Bronchial epithelial cell (primary cell): ENCODE measurements at regions not wholly inside any gene's neighbourhood (a gene's known extent, or its start where the extent isn't known, plus 50 kb on each side); places are given as distances from the start of the nearest gene placed in this dataset.

Experiments used
- DNase-seq: peaks from one replicate; pipeline ENCODE4 v3.0.0-alpha.2; 2010; ENCODE audit warnings: low read depth
- FAIRE-seq: peaks from 2 replicates; lab custom pipeline; 2011; peaks lifted over from hg19 to GRCh38; lab: Jason Lieb, UNC
- H3K27me3 ChIP-seq: 2 replicates; pipeline ENCODE4 v1.5.1; 2011; ENCODE audit warnings: low read length; ENCODE audit not compliant: control insufficient read depth, insufficient read depth
- H3K36me3 ChIP-seq: 2 replicates; pipeline ENCODE4 v1.5.1; 2011; ENCODE audit warnings: low read length; ENCODE audit not compliant: control insufficient read depth, insufficient read depth
- H3K4me3 ChIP-seq: 2 replicates; pipeline ENCODE4 v1.5.1; 2011; ENCODE audit warnings: mild to moderate bottlenecking, low read depth, low read length, control low read depth
- TF ChIP-seq, protein P1 (sequence below): IDR thresholded peaks from 2 replicates; pipeline ENCODE4 v1.5.1; 2011; ENCODE audit warnings: mild to moderate bottlenecking, moderate library complexity, low read length, control low read depth, inconsistent platforms; ENCODE audit not compliant: insufficient read depth, severe bottlenecking

- no peak overlapping the region for H3K4me3 ChIP-seq
- DNase-seq (no peak), FAIRE-seq (no peak)
- no peaks in the 10 kb centered on the region for H3K27me3 ChIP-seq
- TF ChIP-seq, protein P1, sequence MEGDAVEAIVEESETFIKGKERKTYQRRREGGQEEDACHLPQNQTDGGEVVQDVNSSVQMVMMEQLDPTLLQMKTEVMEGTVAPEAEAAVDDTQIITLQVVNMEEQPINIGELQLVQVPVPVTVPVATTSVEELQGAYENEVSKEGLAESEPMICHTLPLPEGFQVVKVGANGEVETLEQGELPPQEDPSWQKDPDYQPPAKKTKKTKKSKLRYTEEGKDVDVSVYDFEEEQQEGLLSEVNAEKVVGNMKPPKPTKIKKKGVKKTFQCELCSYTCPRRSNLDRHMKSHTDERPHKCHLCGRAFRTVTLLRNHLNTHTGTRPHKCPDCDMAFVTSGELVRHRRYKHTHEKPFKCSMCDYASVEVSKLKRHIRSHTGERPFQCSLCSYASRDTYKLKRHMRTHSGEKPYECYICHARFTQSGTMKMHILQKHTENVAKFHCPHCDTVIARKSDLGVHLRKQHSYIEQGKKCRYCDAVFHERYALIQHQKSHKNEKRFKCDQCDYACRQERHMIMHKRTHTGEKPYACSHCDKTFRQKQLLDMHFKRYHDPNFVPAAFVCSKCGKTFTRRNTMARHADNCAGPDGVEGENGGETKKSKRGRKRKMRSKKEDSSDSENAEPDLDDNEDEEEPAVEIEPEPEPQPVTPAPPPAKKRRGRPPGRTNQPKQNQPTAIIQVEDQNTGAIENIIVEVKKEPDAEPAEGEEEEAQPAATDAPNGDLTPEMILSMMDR = no peak
- no peaks in the 10 kb centered on the region for H3K36me3 ChIP-seq
Measured at GRCh38 chr13:21986602-21987001, 315.7 kb downstream of the FGF9 start.

GRCh38 chr13:21987793-21988192 is 316.9 kb downstream of the FGF9 start:
- DNase-seq (no peak), FAIRE-seq (no peak)
- H3K27me3 ChIP-seq = no peaks in the 10 kb centered on the region
- TF ChIP-seq, protein P1 = no peak
- no peak overlapping the region for H3K4me3 ChIP-seq
- no peaks in the 10 kb centered on the region for H3K36me3 ChIP-seq

GRCh38 chr13:21988624-21989023 is 317.8 kb downstream of the FGF9 start:
- TF ChIP-seq, protein P1 = no peak
- peak; percentile 58 for FAIRE-seq
- Histone ChIP-seq H3K27me3 (no peaks in the 10 kb centered on the region), H3K4me3 (no peak overlapping the region), H3K36me3 (no peaks in the 10 kb centered on the region)
- no peak for DNase-seq

GRCh38 chr13:21996049-21996448 is 325.2 kb downstream of the FGF9 start:
- TF ChIP-seq, protein P1 = no peak
- FAIRE-seq = no peak
- no peak for DNase-seq
- no peak overlapping the region for H3K4me3 ChIP-seq
- no peaks in the 10 kb centered on the region for H3K36me3 ChIP-seq
- H3K27me3 ChIP-seq = no peaks in the 10 kb centered on the region

GRCh38 chr13:21997726-21998125 is 326.9 kb downstream of the FGF9 start:
- Histone ChIP-seq H3K36me3 (no peaks in the 10 kb centered on the region), H3K4me3 (no peak overlapping the region), H3K27me3 (no peaks in the 10 kb centered on the region)
- FAIRE-seq (peak; percentile 32), DNase-seq (no peak)
- TF ChIP-seq, protein P1 = no peak

DNA sequence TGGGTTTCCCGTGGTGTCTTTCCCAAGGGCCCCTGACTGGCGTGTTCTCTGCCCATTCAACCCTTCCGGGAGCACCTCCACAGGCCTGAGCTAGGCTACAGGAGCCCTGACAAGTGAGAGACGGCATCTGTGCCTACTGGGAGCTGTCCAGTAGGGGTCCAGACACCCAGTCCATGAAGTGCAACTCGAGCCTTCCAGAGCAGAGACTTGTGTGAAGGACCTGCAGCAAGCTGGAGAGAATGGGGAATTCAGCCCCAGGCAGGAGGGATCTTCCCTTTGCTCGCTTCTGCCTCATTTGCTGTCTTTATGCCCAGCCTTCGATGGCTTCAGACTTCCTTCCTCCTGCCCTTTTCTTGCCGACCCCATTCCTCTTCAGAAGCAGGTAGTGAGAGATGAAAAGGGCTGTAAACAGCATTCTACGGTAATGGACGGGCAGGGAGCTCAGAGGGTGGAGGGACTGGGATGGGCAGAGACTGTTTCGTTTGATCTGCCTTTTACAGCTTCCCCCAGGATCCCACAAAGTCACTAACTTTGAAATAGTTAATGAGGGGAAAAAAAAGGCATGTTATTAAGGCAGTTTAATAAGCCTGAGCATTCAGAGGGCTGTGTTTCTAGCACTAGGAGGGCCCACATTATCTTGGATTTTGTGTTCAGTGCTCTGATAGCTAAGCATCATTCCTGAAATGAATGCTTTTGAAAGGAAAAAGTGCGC is 327.6 kb downstream of the FGF9 start:
- no peak for DNase-seq
- H3K4me3 ChIP-seq = no peak overlapping the region
- TF ChIP-seq, protein P1 = no peak
- H3K27me3 ChIP-seq = no peaks in the 10 kb centered on the region
- FAIRE-seq = peak; percentile 40
- H3K36me3 ChIP-seq = no peaks in the 10 kb centered on the region
